IMR-90 (cell line): ENCODE measurements at regions not wholly inside any gene's neighbourhood (a gene's known extent, or its start where the extent isn't known, plus 50 kb on each side); places are given as distances from the start of the nearest gene placed in this dataset.
"Not testable (repeated sequence)": the region's sequence is repeated elsewhere in the genome, so short reads cannot be mapped to it uniquely, and the experiment has no call there.

Source experiments
- ATAC-seq: fragments of 200-7000 bp; cut with Tn5 transposase; 2 replicates; pipeline ENCODE4 v1.9.1; 2020; ENCODE audit warnings: low read depth, mild to moderate bottlenecking, moderate library complexity
- BruUV-seq: library from RNA; stranded (reverse); fragments of 400-500 nt; replicated peaks from 2 replicates; lab custom pipeline; 2021; lab: Mats Ljungman, UMichigan
- CTCF ChIA-PET: fragments of 300-600 bp; formaldehyde crosslinking; extraction: SDS; loops from one replicate; lab custom pipeline; 2021; ENCODE audit warnings: antibody characterized with exemption; lab: Yijun Ruan, JAX
- POLR2A ChIA-PET: fragments of 300-600 bp; sonication (Branson Sonifier 250); formaldehyde crosslinking; loops from one replicate; lab custom pipeline; 2022; ENCODE audit warnings: antibody characterized with exemption; ENCODE audit not compliant: unreplicated experiment; lab: Charles Lee
- DNase-seq: peaks from one replicate; pipeline ENCODE4 v3.0.0; 2013
- H2AFZ ChIP-seq: replicated peaks from 2 replicates; pipeline ENCODE3; 2013; ENCODE audit warnings: low read length, mild to moderate bottlenecking; ENCODE audit not compliant: poor library complexity
- H2AK5ac ChIP-seq: 2 replicates; pipeline ENCODE4 v1.6.1; 2013; ENCODE audit warnings: low read depth, low read length, inconsistent platforms
- H2AK9ac ChIP-seq: replicated peaks from 2 replicates; pipeline ENCODE3; 2013; ENCODE audit warnings: mild to moderate bottlenecking, low read depth, low read length, moderate library complexity; ENCODE audit not compliant: poor library complexity
- H2BK120ac ChIP-seq: 2 replicates; pipeline ENCODE4 v1.6.1; 2013; ENCODE audit warnings: low read depth, low read length, inconsistent platforms
- H2BK15ac ChIP-seq: 3 replicates; pipeline ENCODE4 v1.6.1; 2013; ENCODE audit warnings: low read depth, low read length, inconsistent platforms
- H2BK20ac ChIP-seq: 2 replicates; pipeline ENCODE4 v1.6.1; 2013; ENCODE audit warnings: low read depth, mild to moderate bottlenecking, inconsistent platforms, low read length, moderate library complexity
- H2BK5ac ChIP-seq: 2 replicates; pipeline ENCODE4 v1.6.1; 2013; ENCODE audit warnings: mild to moderate bottlenecking, low read depth, low read length, inconsistent platforms; ENCODE audit not compliant: poor library complexity, severe bottlenecking
- H3K14ac ChIP-seq: replicated peaks from 2 replicates; pipeline ENCODE4 v1.6.1; 2013; ENCODE audit warnings: low read depth, low read length, inconsistent platforms
- H3K18ac ChIP-seq: 2 replicates; pipeline ENCODE4 v1.6.1; 2013; ENCODE audit warnings: low read depth, low read length, control low read depth
- H3K23ac ChIP-seq: 2 replicates; pipeline ENCODE4 v1.6.1; 2013; ENCODE audit warnings: low read depth, low read length, inconsistent platforms
- H3K27ac ChIP-seq: 2 replicates; pipeline ENCODE4 v1.5.1; 2013; ENCODE audit warnings: mild to moderate bottlenecking, control low read depth, low read length; ENCODE audit not compliant: insufficient read depth
- H3K27me3 ChIP-seq: 2 replicates; pipeline ENCODE4 v1.6.1; 2013; ENCODE audit warnings: low read length; ENCODE audit not compliant: control insufficient read depth, insufficient read depth
- H3K36me3 ChIP-seq: 2 replicates; pipeline ENCODE4 v1.6.1; 2013; ENCODE audit warnings: low read length, mixed read lengths; ENCODE audit not compliant: control insufficient read depth, insufficient read depth
- H3K4ac ChIP-seq: 2 replicates; pipeline ENCODE4 v1.6.1; 2013; ENCODE audit warnings: low read depth, low read length, inconsistent platforms
- H3K4me1 ChIP-seq: 2 replicates; pipeline ENCODE4 v1.6.1; 2013; ENCODE audit warnings: low read length, mixed read lengths; ENCODE audit not compliant: control insufficient read depth, insufficient read depth
- H3K4me2 ChIP-seq: 2 replicates; pipeline ENCODE4 v1.6.1; 2013; ENCODE audit warnings: low read depth, mild to moderate bottlenecking, control low read depth, low read length, moderate library complexity
- H3K4me3 ChIP-seq: 2 replicates; pipeline ENCODE4 v1.5.1; 2013; ENCODE audit warnings: low read depth, mild to moderate bottlenecking, control low read depth, low read length, moderate library complexity; ENCODE audit not compliant: insufficient read depth
- H3K56ac ChIP-seq: 2 replicates; pipeline ENCODE4 v1.6.1; 2013; ENCODE audit warnings: low read length, inconsistent platforms; ENCODE audit not compliant: insufficient read depth; ENCODE audit errors: extremely low read depth
- H3K79me1 ChIP-seq, 2 experiments: 2 replicates each; pipeline ENCODE4 v1.6.1; 2013; ENCODE audit warnings: low read length in 2 of 2, inconsistent platforms in 1 of 2, low read depth in 1 of 2
- H3K9ac ChIP-seq: 2 replicates; pipeline ENCODE4 v1.6.1; 2013; ENCODE audit warnings: low read depth, low read length, control low read depth
- H3K9me1 ChIP-seq: 2 replicates; pipeline ENCODE4 v1.6.1; 2013; ENCODE audit warnings: low read length, inconsistent platforms; ENCODE audit not compliant: insufficient read depth
- H3K9me3 ChIP-seq: 2 replicates; pipeline ENCODE4 v1.6.1; 2013; ENCODE audit warnings: low read length; ENCODE audit not compliant: control insufficient read depth, insufficient read depth
- H4K20me1 ChIP-seq: 2 replicates; pipeline ENCODE4 v1.6.1; 2013; ENCODE audit warnings: low read length, inconsistent platforms; ENCODE audit not compliant: insufficient read depth
- H4K5ac ChIP-seq: 2 replicates; pipeline ENCODE4 v1.6.1; 2013; ENCODE audit warnings: mild to moderate bottlenecking, low read depth, low read length, control low read depth
- H4K8ac ChIP-seq, 2 experiments: 2 replicates each; pipeline ENCODE4 v1.6.1; 2013; ENCODE audit warnings: low read depth in 2 of 2, low read length in 2 of 2, control low read depth in 1 of 2, inconsistent platforms in 1 of 2
- H4K91ac ChIP-seq: 2 replicates; pipeline ENCODE4 v1.6.1; 2013; ENCODE audit warnings: low read depth, low read length, inconsistent platforms; ENCODE audit not compliant: insufficient read depth
- WGBS, 2 experiments: methylation state at CpG; one replicate each; pipeline versions ENCODE4 v1.1.5 to v1.1.7; 2013; ENCODE audit warnings: missing lambda C conversion rate in 2 of 2; ENCODE audit not compliant: insufficient read length in 1 of 2; ENCODE audit errors: extremely low coverage in 2 of 2; 5-methylcytosine and 5-hydroxymethylcytosine counted together
- dilution Hi-C: fragments of 300-500 bp; cut with HindIII; formaldehyde crosslinking; loops from one replicate; pipeline ENCODE4 v1.14.3; 2018; ENCODE audit warnings: low sequenced_read_pairs; ENCODE audit not compliant: unreplicated experiment
- in situ Hi-C: fragments of 300-500 bp; cut with MboI; formaldehyde crosslinking; loops from 3 replicates; pipeline ENCODE4 v1.14.3; 2019; ENCODE audit warnings: low sequenced_read_pairs, inconsistent platforms, mixed read lengths
- intact Hi-C: fragments of 100-400 bp; cut with micrococcal nuclease; formaldehyde crosslinking; loops from 2 replicates; pipeline ENCODE4 v1.10.0; 2022

GRCh38 chr2:150249735-150250134, 237.7 kb downstream of the RND3 start:
- H2AK9ac ChIP-seq, CTCF ChIA-PET, intact Hi-C loops, H3K14ac ChIP-seq, H3K79me1 ChIP-seq, H3K23ac ChIP-seq, H4K20me1 ChIP-seq, dilution Hi-C loops, H3K4me3 ChIP-seq, H2BK5ac ChIP-seq, H3K4me2 ChIP-seq, in situ Hi-C loops, H2BK20ac ChIP-seq, H3K4ac ChIP-seq, H3K9ac ChIP-seq, H3K56ac ChIP-seq, H3K9me3 ChIP-seq, H3K36me3 ChIP-seq, H3K9me1 ChIP-seq, H3K27me3 ChIP-seq, H2BK15ac ChIP-seq, BruUV-seq, H4K91ac ChIP-seq, POLR2A ChIA-PET, H2AFZ ChIP-seq, H2AK5ac ChIP-seq, H2BK120ac ChIP-seq, H4K5ac ChIP-seq, H4K8ac ChIP-seq, DNase-seq, H3K27ac ChIP-seq, ATAC-seq, H3K18ac ChIP-seq, H3K4me1 ChIP-seq: not testable (repeated sequence)
- 100% methylated on average over 1 of the region's 1 CpG; no CpG with 5 or more reads in 1 of the 2 experiments for WGBS, 2 experiments
